ENCODE measurements at regions not wholly inside any gene's neighbourhood (a gene's known extent, or its start where the extent isn't known, plus 50 kb on each side); places are given as distances from the start of the nearest gene placed in this dataset.

DNA sequence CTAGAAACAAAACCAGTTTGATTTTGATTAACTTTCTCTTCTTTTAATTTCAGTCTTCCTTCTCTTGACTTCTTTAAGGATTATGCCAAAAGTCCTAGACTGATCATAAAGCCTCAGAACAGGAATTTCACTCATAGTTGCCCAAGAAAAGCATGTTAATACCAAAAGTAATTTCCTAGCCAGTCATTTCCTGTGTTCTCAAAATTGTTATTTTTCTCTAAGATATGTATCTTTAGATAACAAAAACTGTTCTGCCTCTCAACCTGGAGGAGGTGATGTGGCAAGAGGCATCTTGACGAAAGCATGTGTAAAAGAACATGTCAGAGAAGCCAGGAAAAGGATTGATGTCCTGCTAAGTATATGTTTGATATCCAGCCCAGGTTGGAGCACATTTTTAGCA lies 78.0 kb upstream of the IPO9 start:
- TF ChIP-seq, protein P1, sequence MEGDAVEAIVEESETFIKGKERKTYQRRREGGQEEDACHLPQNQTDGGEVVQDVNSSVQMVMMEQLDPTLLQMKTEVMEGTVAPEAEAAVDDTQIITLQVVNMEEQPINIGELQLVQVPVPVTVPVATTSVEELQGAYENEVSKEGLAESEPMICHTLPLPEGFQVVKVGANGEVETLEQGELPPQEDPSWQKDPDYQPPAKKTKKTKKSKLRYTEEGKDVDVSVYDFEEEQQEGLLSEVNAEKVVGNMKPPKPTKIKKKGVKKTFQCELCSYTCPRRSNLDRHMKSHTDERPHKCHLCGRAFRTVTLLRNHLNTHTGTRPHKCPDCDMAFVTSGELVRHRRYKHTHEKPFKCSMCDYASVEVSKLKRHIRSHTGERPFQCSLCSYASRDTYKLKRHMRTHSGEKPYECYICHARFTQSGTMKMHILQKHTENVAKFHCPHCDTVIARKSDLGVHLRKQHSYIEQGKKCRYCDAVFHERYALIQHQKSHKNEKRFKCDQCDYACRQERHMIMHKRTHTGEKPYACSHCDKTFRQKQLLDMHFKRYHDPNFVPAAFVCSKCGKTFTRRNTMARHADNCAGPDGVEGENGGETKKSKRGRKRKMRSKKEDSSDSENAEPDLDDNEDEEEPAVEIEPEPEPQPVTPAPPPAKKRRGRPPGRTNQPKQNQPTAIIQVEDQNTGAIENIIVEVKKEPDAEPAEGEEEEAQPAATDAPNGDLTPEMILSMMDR (IDR thresholded peaks at IDR 0.05) = no peak
- no peak for TF ChIP-seq POLR2A (IDR thresholded peaks at IDR 0.05)

Data from thyroid gland (tissue), 4 donors.